ENCODE measurements at regions not wholly inside any gene's neighbourhood (a gene's known extent, or its start where the extent isn't known, plus 50 kb on each side); places are given as distances from the start of the nearest gene placed in this dataset.

DNA sequence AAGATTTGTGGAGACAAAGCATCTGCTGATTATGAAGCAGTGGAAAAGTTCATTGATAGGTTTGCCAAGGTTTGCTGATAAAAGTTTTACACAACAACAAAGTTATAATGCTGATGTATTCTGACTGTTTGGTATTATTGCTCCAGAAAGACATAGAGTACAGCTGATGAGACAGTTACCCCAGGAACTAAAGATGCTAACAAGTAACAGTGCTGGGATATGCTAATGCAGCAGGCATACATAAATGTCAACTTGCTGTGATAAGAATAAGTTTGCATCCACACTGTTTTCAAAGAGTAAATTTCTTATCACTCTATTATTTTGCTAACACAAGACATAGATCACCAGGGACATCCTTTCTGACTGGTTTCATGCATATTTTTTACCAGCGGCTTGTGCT is 1221.3 kb upstream of the CELF4 start:
- no peak for TF ChIP-seq POLR2A (IDR thresholded peaks at IDR 0.05)
- TF ChIP-seq, protein P1, sequence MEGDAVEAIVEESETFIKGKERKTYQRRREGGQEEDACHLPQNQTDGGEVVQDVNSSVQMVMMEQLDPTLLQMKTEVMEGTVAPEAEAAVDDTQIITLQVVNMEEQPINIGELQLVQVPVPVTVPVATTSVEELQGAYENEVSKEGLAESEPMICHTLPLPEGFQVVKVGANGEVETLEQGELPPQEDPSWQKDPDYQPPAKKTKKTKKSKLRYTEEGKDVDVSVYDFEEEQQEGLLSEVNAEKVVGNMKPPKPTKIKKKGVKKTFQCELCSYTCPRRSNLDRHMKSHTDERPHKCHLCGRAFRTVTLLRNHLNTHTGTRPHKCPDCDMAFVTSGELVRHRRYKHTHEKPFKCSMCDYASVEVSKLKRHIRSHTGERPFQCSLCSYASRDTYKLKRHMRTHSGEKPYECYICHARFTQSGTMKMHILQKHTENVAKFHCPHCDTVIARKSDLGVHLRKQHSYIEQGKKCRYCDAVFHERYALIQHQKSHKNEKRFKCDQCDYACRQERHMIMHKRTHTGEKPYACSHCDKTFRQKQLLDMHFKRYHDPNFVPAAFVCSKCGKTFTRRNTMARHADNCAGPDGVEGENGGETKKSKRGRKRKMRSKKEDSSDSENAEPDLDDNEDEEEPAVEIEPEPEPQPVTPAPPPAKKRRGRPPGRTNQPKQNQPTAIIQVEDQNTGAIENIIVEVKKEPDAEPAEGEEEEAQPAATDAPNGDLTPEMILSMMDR (IDR thresholded peaks at IDR 0.05) = no peak
